T-helper 1 cell treated with Interleukin-12 subunit alpha and Interleukin-12 subunit beta and Interleukin-4 antibody, amounts not matched to agents 30 μg/mL and 1 μg/mL, for 36 hours (primary cell): ENCODE measurements at regions not wholly inside any gene's neighbourhood (a gene's known extent, or its start where the extent isn't known, plus 50 kb on each side); places are given as distances from the start of the nearest gene placed in this dataset.
"Not testable (repeated sequence)": the region's sequence is repeated elsewhere in the genome, so short reads cannot be mapped to it uniquely, and the experiment has no call there.

ENCODE experiments used
- H3K27ac Mint-ChIP-seq: one replicate; pipeline ENCODE4 v1.8.0; 2021; ENCODE audit warnings: mild to moderate bottlenecking, mixed read lengths
- H3K27me3 Mint-ChIP-seq: one replicate; pipeline ENCODE4 v1.8.0; 2021; ENCODE audit warnings: low read depth, mixed read lengths
- H3K36me3 Mint-ChIP-seq: one replicate; pipeline ENCODE4 v1.8.0; 2021; ENCODE audit warnings: low read depth, mixed read lengths
- H3K4me1 Mint-ChIP-seq: one replicate; pipeline ENCODE4 v1.8.0; 2021; ENCODE audit warnings: low read depth, mixed read lengths
- H3K4me3 Mint-ChIP-seq: one replicate; pipeline ENCODE4 v1.8.0; 2021; ENCODE audit warnings: mild to moderate bottlenecking, moderate library complexity, mixed read lengths
- H3K9me3 Mint-ChIP-seq: one replicate; pipeline ENCODE4 v1.8.0; 2021; ENCODE audit warnings: mixed read lengths

GRCh38 chr5:1734908-1735289, 64.7 kb downstream of the MRPL36 start:
- no peak overlapping the region for H3K4me3 Mint-ChIP-seq
- H3K27ac Mint-ChIP-seq: no peak overlapping the region
- no peaks in the 10 kb centered on the region for H3K4me1 Mint-ChIP-seq
- no peaks in the 10 kb centered on the region for H3K36me3 Mint-ChIP-seq
- H3K9me3 Mint-ChIP-seq: peaks cover 1% of the 10 kb centered on the region
- peaks cover 11% of the 10 kb centered on the region for H3K27me3 Mint-ChIP-seq

DNA sequence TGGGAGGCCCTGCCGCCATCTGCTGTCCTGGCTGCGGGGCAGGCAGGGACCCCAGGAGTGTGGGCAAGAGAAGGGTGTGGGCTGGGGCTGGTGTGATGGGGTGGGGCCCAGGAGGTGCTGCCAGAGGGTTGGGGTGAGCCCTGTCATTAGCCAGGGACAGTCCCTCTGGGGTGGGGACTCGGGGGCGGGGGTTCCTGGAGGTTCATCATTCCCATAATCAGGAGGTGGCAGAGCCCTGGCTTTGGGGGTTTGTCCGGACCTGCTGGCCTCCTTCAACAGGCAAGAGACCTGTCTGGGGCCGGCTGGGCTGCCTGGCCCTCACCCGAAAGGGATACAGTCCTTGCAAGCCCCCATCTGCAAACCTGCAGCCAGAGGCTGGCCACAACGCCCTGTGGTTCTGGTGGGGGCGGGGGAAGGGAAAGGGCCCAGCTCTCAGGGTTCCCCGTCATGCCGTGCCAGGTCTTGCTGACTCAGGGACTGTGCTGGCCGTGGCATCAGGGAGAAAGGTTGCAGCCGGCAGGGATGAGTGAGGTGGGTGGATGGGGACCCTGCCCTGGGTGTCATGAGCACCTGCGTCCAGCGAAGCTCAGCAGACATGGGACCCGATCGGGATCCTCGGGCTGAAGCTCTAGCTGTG, 65.2 kb downstream of the MRPL36 start:
- H3K4me3 Mint-ChIP-seq: no peak overlapping the region
- H3K36me3 Mint-ChIP-seq: no peaks in the 10 kb centered on the region
- H3K27ac Mint-ChIP-seq: no peak overlapping the region
- no peaks in the 10 kb centered on the region for H3K4me1 Mint-ChIP-seq
- H3K27me3 Mint-ChIP-seq: peaks cover 6% of the 10 kb centered on the region
- H3K9me3 Mint-ChIP-seq: no peaks in the 10 kb centered on the region

- H3K4me3 Mint-ChIP-seq: no peak overlapping the region
- no peaks in the 10 kb centered on the region for H3K9me3 Mint-ChIP-seq
- no peaks in the 10 kb centered on the region for H3K4me1 Mint-ChIP-seq
- H3K36me3 Mint-ChIP-seq: no peaks in the 10 kb centered on the region
- H3K27ac Mint-ChIP-seq: no peak overlapping the region
- H3K27me3 Mint-ChIP-seq: no peaks in the 10 kb centered on the region
Observed at GRCh38 chr5:1733369-1733768, 66.3 kb downstream of the MRPL36 start.

GRCh38 chr5:1732945-1733344, 66.7 kb downstream of the MRPL36 start:
- no peak overlapping the region for H3K4me3 Mint-ChIP-seq
- no peaks in the 10 kb centered on the region for H3K4me1 Mint-ChIP-seq
- H3K27ac Mint-ChIP-seq: no peak overlapping the region
- H3K9me3 Mint-ChIP-seq: no peaks in the 10 kb centered on the region
- H3K36me3 Mint-ChIP-seq: no peaks in the 10 kb centered on the region
- H3K27me3 Mint-ChIP-seq: no peaks in the 10 kb centered on the region

DNA sequence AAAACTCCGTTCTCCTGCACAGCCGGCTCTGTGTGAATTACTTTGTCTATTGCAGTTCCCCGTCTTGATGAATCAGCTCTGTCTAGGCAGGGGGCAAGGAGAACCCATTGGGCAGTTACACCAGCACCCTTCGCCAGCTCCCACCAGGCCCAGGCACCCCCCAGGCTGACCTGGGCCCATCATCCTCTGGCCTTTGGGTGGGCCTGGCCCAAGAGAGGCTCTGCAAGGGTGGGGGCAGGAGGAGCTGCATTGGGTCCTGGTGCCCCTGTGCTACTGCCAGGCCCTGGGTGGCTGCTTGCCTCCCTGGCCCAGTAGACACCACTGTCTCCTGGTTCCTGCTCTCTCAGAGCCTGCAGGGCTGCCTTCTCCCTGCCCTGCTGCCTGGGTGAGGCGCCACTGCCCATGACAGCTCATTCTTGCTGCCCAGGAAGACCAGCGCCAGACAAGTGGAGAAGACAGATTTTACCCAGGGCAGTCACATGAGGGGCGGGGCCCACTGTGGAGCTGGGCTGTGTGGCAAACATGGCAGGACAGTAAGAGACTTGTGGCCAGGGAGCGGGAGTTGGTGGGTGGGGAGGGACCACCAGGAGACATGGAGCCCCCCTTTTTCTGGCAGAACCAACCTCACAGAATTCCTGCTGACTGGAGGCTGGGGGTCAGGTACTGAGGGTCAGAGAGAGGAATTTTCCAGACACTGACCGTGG, 67.2 kb downstream of the MRPL36 start:
- Mint-ChIP-seq H3K27me3 (no peaks in the 10 kb centered on the region), H3K4me3 (no peak overlapping the region), H3K27ac (no peak overlapping the region), H3K9me3 (no peaks in the 10 kb centered on the region), H3K36me3 (no peaks in the 10 kb centered on the region), H3K4me1 (no peaks in the 10 kb centered on the region)

- H3K4me1 Mint-ChIP-seq, H3K9me3 Mint-ChIP-seq, H3K27me3 Mint-ChIP-seq, H3K4me3 Mint-ChIP-seq, H3K27ac Mint-ChIP-seq, H3K36me3 Mint-ChIP-seq: not testable (repeated sequence)
Observed at GRCh38 chr5:1731855-1732237, 67.8 kb downstream of the MRPL36 start.

- no peaks in the 10 kb centered on the region for H3K4me1 Mint-ChIP-seq
- H3K4me3 Mint-ChIP-seq: no peak overlapping the region
Observed at GRCh38 chr5:1731091-1731639, 68.5 kb downstream of the MRPL36 start.

GRCh38 chr5:1730487-1730847, 69.2 kb downstream of the MRPL36 start:
- no peaks in the 10 kb centered on the region for H3K27me3 Mint-ChIP-seq
- H3K36me3 Mint-ChIP-seq: no peaks in the 10 kb centered on the region
- H3K4me3 Mint-ChIP-seq: no peak overlapping the region
- no peaks in the 10 kb centered on the region for H3K4me1 Mint-ChIP-seq
- no peaks in the 10 kb centered on the region for H3K9me3 Mint-ChIP-seq
- no peak overlapping the region for H3K27ac Mint-ChIP-seq

More at GRCh38 chr5:1731091-1731639, 68.5 kb downstream of the MRPL36 start:
- Mint-ChIP-seq H3K9me3 (no peaks in the 10 kb centered on the region), H3K27ac (no peak overlapping the region), H3K27me3 (no peaks in the 10 kb centered on the region), H3K36me3 (no peaks in the 10 kb centered on the region)

GRCh38 chr5:1729641-1730486, 69.8 kb downstream of the MRPL36 start:
- Mint-ChIP-seq H3K27ac (no peak overlapping the region), H3K9me3 (no peaks in the 10 kb centered on the region), H3K4me3 (no peak overlapping the region), H3K27me3 (no peaks in the 10 kb centered on the region), H3K4me1 (no peaks in the 10 kb centered on the region), H3K36me3 (no peaks in the 10 kb centered on the region)

- Mint-ChIP-seq H3K9me3 (no peaks in the 10 kb centered on the region), H3K27me3 (no peaks in the 10 kb centered on the region), H3K27ac (no peak overlapping the region), H3K4me3 (no peak overlapping the region), H3K36me3 (no peaks in the 10 kb centered on the region), H3K4me1 (no peaks in the 10 kb centered on the region)
Observed at GRCh38 chr5:1728846-1729245, 70.8 kb downstream of the MRPL36 start.

GRCh38 chr5:1727571-1727970, 72.1 kb downstream of the MRPL36 start:
- H3K27me3 Mint-ChIP-seq: no peaks in the 10 kb centered on the region
- no peak overlapping the region for H3K4me3 Mint-ChIP-seq
- no peak overlapping the region for H3K27ac Mint-ChIP-seq
- no peaks in the 10 kb centered on the region for H3K9me3 Mint-ChIP-seq
- H3K36me3 Mint-ChIP-seq: no peaks in the 10 kb centered on the region
- no peaks in the 10 kb centered on the region for H3K4me1 Mint-ChIP-seq

DNA sequence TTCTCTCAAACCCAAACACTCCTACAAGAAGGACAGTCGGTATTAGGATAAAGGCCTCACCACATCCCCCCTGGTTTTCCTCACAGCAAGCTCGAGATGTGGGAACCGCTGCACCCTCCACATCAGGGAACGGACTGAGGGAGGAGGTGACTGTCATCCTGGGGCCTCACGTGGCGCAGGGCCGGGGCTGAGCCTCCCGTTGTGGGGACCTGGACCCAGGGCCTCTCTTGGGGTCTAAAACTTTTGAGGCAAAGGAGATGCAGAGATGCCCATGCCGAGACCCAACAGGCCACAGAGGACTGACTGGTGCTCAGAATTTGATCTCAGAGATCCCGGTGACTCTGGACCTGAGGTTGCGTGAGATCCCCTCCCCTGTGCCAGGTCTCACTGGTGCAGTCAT, 72.7 kb downstream of the MRPL36 start:
- Mint-ChIP-seq H3K4me1 (no peaks in the 10 kb centered on the region), H3K27me3 (no peaks in the 10 kb centered on the region), H3K9me3 (no peaks in the 10 kb centered on the region), H3K27ac (no peak overlapping the region), H3K4me3 (no peak overlapping the region), H3K36me3 (no peaks in the 10 kb centered on the region)

DNA sequence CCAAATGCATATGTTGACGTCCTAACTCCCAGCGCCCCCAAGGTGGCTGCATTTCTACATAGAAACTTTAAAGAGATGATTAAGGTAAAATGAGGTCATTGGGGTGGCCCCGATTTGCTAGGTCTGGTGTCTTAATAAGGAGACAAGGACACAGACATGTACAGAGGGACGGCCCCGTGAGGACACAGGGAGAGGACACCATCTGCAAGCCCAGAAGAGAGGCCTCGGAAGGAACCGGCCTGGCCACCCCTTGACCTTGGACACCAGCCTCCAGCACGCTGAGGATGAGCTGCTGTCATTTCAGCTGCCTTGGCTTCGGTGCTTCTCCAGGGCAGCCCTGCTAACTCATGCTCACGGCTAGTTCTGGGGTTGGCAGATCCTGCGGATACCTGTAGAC, 73.2 kb downstream of the MRPL36 start:
- H3K27me3 Mint-ChIP-seq: no peaks in the 10 kb centered on the region

GRCh38 chr5:1725641-1726468, 73.8 kb downstream of the MRPL36 start:
- Mint-ChIP-seq H3K4me1 (no peaks in the 10 kb centered on the region), H3K4me3 (peak overlapping the region; percentile 21), H3K36me3 (no peaks in the 10 kb centered on the region), H3K27me3 (peaks cover under 1% of the 10 kb centered on the region), H3K27ac (no peak overlapping the region), H3K9me3 (no peaks in the 10 kb centered on the region)

More for the DNA sequence above, 73.2 kb downstream of the MRPL36 start:
- H3K9me3 Mint-ChIP-seq: no peaks in the 10 kb centered on the region
- no peaks in the 10 kb centered on the region for H3K36me3 Mint-ChIP-seq
- no peak overlapping the region for H3K27ac Mint-ChIP-seq
- H3K4me1 Mint-ChIP-seq: no peaks in the 10 kb centered on the region
- no peak overlapping the region for H3K4me3 Mint-ChIP-seq
